Stimulated activated CD8-positive, alpha-beta memory T cell treated with anti-CD3 and anti-CD28 coated beads, Interleukin-15, amount 100 ng/mL, for 48 hours (primary cell): ENCODE measurements at regions not wholly inside any gene's neighbourhood (a gene's known extent, or its start where the extent isn't known, plus 50 kb on each side); places are given as distances from the start of the nearest gene placed in this dataset.
"Not testable (repeated sequence)": the region's sequence is repeated elsewhere in the genome, so short reads cannot be mapped to it uniquely, and the experiment has no call there.

Source experiments
- DNase-seq, 2 donors: peaks; one replicate each; pipeline ENCODE4 v3.0.0-alpha.2; 2020; ENCODE audit warnings: low read depth in 2 of 2

GRCh38 chr22:47370448-47371262 is 608.2 kb downstream of the TBC1D22A start:
- no peak for DNase-seq

GRCh38 chr22:47369431-47370015 is 607.1 kb downstream of the TBC1D22A start:
- no peak for DNase-seq

GRCh38 chr22:47369020-47369419 is 606.6 kb downstream of the TBC1D22A start:
- no peak for DNase-seq

GRCh38 chr22:47367993-47368945 is 605.8 kb downstream of the TBC1D22A start:
- no peak for DNase-seq

- no peak for DNase-seq
Observed at GRCh38 chr22:47367107-47367690, 604.7 kb downstream of the TBC1D22A start.

GRCh38 chr22:47366026-47366767 is 603.7 kb downstream of the TBC1D22A start:
- DNase-seq, result no peak

GRCh38 chr22:47361247-47361646 is 598.8 kb downstream of the TBC1D22A start:
- no peak for DNase-seq

GRCh38 chr22:47357493-47357892 is 595.0 kb downstream of the TBC1D22A start:
- DNase-seq, result no peak

GRCh38 chr22:47357086-47357485 is 594.6 kb downstream of the TBC1D22A start:
- DNase-seq, result no peak

GRCh38 chr22:47356511-47357011 is 594.1 kb downstream of the TBC1D22A start:
- no peak for DNase-seq

GRCh38 chr22:47355776-47356510 is 593.5 kb downstream of the TBC1D22A start:
- DNase-seq, result no peak

- DNase-seq, result no peak
Observed at GRCh38 chr22:47355388-47355725, 592.9 kb downstream of the TBC1D22A start.

GRCh38 chr22:47354668-47355387 is 592.4 kb downstream of the TBC1D22A start:
- DNase-seq, result no peak

GRCh38 chr22:47352920-47353700 is 590.7 kb downstream of the TBC1D22A start:
- no peak for DNase-seq

GRCh38 chr22:47351836-47352579 is 589.6 kb downstream of the TBC1D22A start:
- DNase-seq, result no peak

GRCh38 chr22:47346287-47346686 is 583.8 kb downstream of the TBC1D22A start:
- not testable (repeated sequence) for DNase-seq

- DNase-seq, result no peak
Observed at GRCh38 chr22:47345025-47345424, 582.6 kb downstream of the TBC1D22A start.

- DNase-seq, result no peak
Observed at GRCh38 chr22:47344414-47344813, 582.0 kb downstream of the TBC1D22A start.
